WTC11 (cell line): ENCODE measurements at regions not wholly inside any gene's neighbourhood (a gene's known extent, or its start where the extent isn't known, plus 50 kb on each side); places are given as distances from the start of the nearest gene placed in this dataset.

Experiments
- CTCF ChIP-seq: fragments of 200-600 bp; IDR thresholded peaks from 2 replicates; pipeline ENCODE4 v1.8.0; 2022; ENCODE audit warnings: antibody characterized with exemption
- ELF4 ChIP-seq: sonication (generic); formaldehyde crosslinking; IDR thresholded peaks from 2 replicates; pipeline ENCODE4 v1.8.1; 2022; ENCODE audit warnings: low read depth, mild to moderate bottlenecking, moderate library complexity, missing genetic modification reagents
- NR2C2 ChIP-seq: sonication (generic); formaldehyde crosslinking; IDR thresholded peaks from 2 replicates; pipeline ENCODE4 v1.8.0; 2022; ENCODE audit warnings: mild to moderate bottlenecking, missing genetic modification reagents
- TF ChIP-seq, protein P1 (sequence below): sonication (generic); formaldehyde crosslinking; IDR thresholded peaks from 2 replicates; pipeline ENCODE4 v1.8.0; 2022; ENCODE audit warnings: mild to moderate bottlenecking, missing genetic modification reagents

GRCh38 chr3:166420071-166420470 is 582.8 kb upstream of the BCHE start:
- TF ChIP-seq CTCF: no peak
- no peak for TF ChIP-seq NR2C2 (CRISPR knock-in tag)
- TF ChIP-seq, protein P1, sequence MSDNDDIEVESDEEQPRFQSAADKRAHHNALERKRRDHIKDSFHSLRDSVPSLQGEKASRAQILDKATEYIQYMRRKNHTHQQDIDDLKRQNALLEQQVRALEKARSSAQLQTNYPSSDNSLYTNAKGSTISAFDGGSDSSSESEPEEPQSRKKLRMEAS (CRISPR knock-in tag): no peak
- TF ChIP-seq ELF4 (CRISPR knock-in tag): no peak
